T-cell (primary cell): ENCODE measurements at regions not wholly inside any gene's neighbourhood (a gene's known extent, or its start where the extent isn't known, plus 50 kb on each side); places are given as distances from the start of the nearest gene placed in this dataset.

Source experiments
- ATAC-seq, 4 experiments: fragments of 200-7000 bp in 3 of 4; fragments of 150-1000 bp in 1 of 4; cut with Tn5 transposase; replicated peaks in 1 of 4; 1 replicate in 3 of 4; 2 replicates in 1 of 4; pipeline ENCODE4 v1.10.0; 2021; ENCODE audit warnings: moderate library complexity in 3 of 4, mild to moderate bottlenecking in 2 of 4, moderate number of reproducible peaks in 1 of 4
- CTCF ChIA-PET, 2 donors: fragments of 300-600 bp; sonication (Branson Sonifier 250); formaldehyde crosslinking; loops; one replicate each; lab custom pipeline; 2022; ENCODE audit warnings: antibody characterized with exemption in 2 of 2; lab: Charles Lee
- POLR2A ChIA-PET, 2 donors: fragments of 300-600 bp; sonication (Branson Sonifier 250); formaldehyde crosslinking; loops; one replicate each; lab custom pipeline; 2022; ENCODE audit warnings: antibody characterized with exemption in 2 of 2; lab: Charles Lee
- DNase-seq, 35 experiments: peaks; one replicate each; pipeline versions ENCODE4 v3.0.0 to v3.0.0-alpha.2; 2013 to 2023
- H3K27ac ChIP-seq: one replicate; pipeline ENCODE4 v1.5.1; 2013; ENCODE audit warnings: low read length
- H3K27me3 ChIP-seq, 2 experiments: replicated peaks in 1 of 2; 1 replicate in 1 of 2; 2 replicates in 1 of 2; pipeline versions ENCODE4 v1.6.1 to v1.7.0; 2013; ENCODE audit warnings: low read length in 1 of 2, mixed read lengths in 1 of 2; ENCODE audit not compliant: control insufficient read depth in 2 of 2, insufficient read depth in 2 of 2; ENCODE audit errors: extremely low read depth in 1 of 2
- H3K36me3 ChIP-seq, 2 donors: 1 replicate in 1 of 2; 2 replicates in 1 of 2; pipeline versions ENCODE4 v1.6.1 to v1.7.0; 2013; ENCODE audit warnings: low read length in 1 of 2; ENCODE audit not compliant: control insufficient read depth in 2 of 2, insufficient read depth in 1 of 2; ENCODE audit errors: extremely low read depth in 1 of 2
- H3K4me1 ChIP-seq, 2 experiments: 1 replicate in 1 of 2; 2 replicates in 1 of 2; pipeline versions ENCODE4 v1.6.1 to v1.7.0; 2013; ENCODE audit warnings: low read length in 2 of 2, mixed read lengths in 1 of 2; ENCODE audit not compliant: insufficient read depth in 2 of 2, control insufficient read depth in 1 of 2; ENCODE audit errors: extremely low read depth in 1 of 2
- H3K4me3 ChIP-seq, 2 donors: 1 replicate in 1 of 2; 2 replicates in 1 of 2; pipeline versions ENCODE4 v1.5.1 to v1.7.0; 2013; ENCODE audit warnings: mild to moderate bottlenecking in 2 of 2, low read length in 1 of 2, moderate library complexity in 1 of 2; ENCODE audit not compliant: control insufficient read depth in 1 of 2; ENCODE audit errors: extremely low read depth in 1 of 2
- H3K9me3 ChIP-seq: 2 replicates; pipeline ENCODE4 v1.7.0; 2013
- H3K27ac Mint-ChIP-seq, 2 donors: one replicate each; pipeline ENCODE4 v1.8.0; 2020 to 2021; ENCODE audit warnings: mild to moderate bottlenecking in 2 of 2, mixed read lengths in 2 of 2
- H3K27me3 Mint-ChIP-seq, 2 donors: one replicate each; pipeline ENCODE4 v1.8.0; 2021 to 2022; ENCODE audit warnings: mixed read lengths in 2 of 2
- H3K36me3 Mint-ChIP-seq: one replicate; pipeline ENCODE4 v1.8.0; 2021; ENCODE audit warnings: mixed read lengths
- H3K4me1 Mint-ChIP-seq, 3 donors: one replicate each; pipeline ENCODE4 v1.8.0; 2020 to 2022; ENCODE audit warnings: mixed read lengths in 3 of 3, mild to moderate bottlenecking in 1 of 3
- H3K4me3 Mint-ChIP-seq, 3 donors: one replicate each; pipeline ENCODE4 v1.8.0; 2020 to 2022; ENCODE audit warnings: mild to moderate bottlenecking in 3 of 3, mixed read lengths in 3 of 3, moderate library complexity in 3 of 3
- H3K9me3 Mint-ChIP-seq, 3 donors: one replicate each; pipeline ENCODE4 v1.8.0; 2020 to 2022; ENCODE audit warnings: mixed read lengths in 3 of 3
- WGBS: methylation state at CpG from one replicate; pipeline ENCODE4 v1.1.5; 2013; ENCODE audit warnings: missing lambda C conversion rate; ENCODE audit not compliant: insufficient coverage; 5-methylcytosine and 5-hydroxymethylcytosine counted together

GRCh38 chr13:87057807-87058520 is 613.2 kb upstream of the SLITRK5 start:
- CTCF ChIA-PET = no interaction called here
- 50% methylated on average over 2 of the region's 3 CpGs for WGBS

DNA sequence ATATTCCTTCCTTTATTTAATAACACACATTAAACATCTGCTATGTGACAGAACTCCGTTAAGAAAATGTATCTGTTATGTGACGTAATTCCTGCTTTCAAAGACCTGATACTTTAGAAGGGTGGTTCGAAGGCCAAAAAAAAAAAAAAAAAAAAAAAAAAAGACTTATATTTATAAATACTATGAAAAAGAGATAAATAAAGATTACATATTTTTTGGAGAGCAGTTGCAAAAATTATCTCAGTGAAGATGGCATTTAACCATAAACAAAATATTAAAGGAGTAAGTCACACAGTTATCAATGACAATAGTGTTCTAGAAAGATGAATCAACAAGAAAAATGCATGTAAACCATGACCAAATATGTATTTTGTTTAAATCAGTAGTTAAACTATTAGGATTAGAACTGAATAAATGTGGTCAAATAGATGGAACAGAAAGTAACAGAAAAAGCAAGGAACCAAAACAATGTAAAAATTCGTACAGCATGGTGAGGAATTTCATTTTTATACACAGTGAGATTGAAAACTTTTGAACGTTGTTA is 612.3 kb upstream of the SLITRK5 start:
- Mint-ChIP-seq H3K4me3 (no peak overlapping the region), H3K36me3 (no peaks in the 10 kb centered on the region), H3K27ac (no peak overlapping the region), H3K27me3 (no peaks in the 10 kb centered on the region), H3K9me3 (peaks cover 0 to 26% (median 8%) of the 10 kb centered on the region in 3 donors), H3K4me1 (no peaks in the 10 kb centered on the region)
- Histone ChIP-seq H3K4me1 (no peaks in the 10 kb centered on the region), H3K4me3 (no peak overlapping the region), H3K27ac (no peak overlapping the region), H3K9me3 (no peaks in the 10 kb centered on the region), H3K27me3 (no peaks in the 10 kb centered on the region), H3K36me3 (no peaks in the 10 kb centered on the region)
- ChIA-PET POLR2A (no interaction called here), CTCF (no interaction called here)
- no CpG with 5 or more reads among the region's 5 CpGs for WGBS
- ATAC-seq (no peak), DNase-seq (no peak)

More at GRCh38 chr13:87057807-87058520, 613.2 kb upstream of the SLITRK5 start:
- no peaks in the 10 kb centered on the region for H3K27me3 Mint-ChIP-seq
- no peaks in the 10 kb centered on the region for H3K4me1 Mint-ChIP-seq
- peaks cover 3 to 29% (median 8%) of the 10 kb centered on the region in 3 donors for H3K9me3 Mint-ChIP-seq
- ATAC-seq (no peak), DNase-seq (no peak)
- Histone ChIP-seq H3K9me3 (no peaks in the 10 kb centered on the region), H3K4me1 (no peaks in the 10 kb centered on the region), H3K27me3 (no peaks in the 10 kb centered on the region), H3K36me3 (no peaks in the 10 kb centered on the region), H3K4me3 (no peak overlapping the region), H3K27ac (no peak overlapping the region)
- POLR2A ChIA-PET = no interaction called here
- no peaks in the 10 kb centered on the region for H3K36me3 Mint-ChIP-seq
- no peak overlapping the region for H3K4me3 Mint-ChIP-seq
- no peak overlapping the region for H3K27ac Mint-ChIP-seq

DNA sequence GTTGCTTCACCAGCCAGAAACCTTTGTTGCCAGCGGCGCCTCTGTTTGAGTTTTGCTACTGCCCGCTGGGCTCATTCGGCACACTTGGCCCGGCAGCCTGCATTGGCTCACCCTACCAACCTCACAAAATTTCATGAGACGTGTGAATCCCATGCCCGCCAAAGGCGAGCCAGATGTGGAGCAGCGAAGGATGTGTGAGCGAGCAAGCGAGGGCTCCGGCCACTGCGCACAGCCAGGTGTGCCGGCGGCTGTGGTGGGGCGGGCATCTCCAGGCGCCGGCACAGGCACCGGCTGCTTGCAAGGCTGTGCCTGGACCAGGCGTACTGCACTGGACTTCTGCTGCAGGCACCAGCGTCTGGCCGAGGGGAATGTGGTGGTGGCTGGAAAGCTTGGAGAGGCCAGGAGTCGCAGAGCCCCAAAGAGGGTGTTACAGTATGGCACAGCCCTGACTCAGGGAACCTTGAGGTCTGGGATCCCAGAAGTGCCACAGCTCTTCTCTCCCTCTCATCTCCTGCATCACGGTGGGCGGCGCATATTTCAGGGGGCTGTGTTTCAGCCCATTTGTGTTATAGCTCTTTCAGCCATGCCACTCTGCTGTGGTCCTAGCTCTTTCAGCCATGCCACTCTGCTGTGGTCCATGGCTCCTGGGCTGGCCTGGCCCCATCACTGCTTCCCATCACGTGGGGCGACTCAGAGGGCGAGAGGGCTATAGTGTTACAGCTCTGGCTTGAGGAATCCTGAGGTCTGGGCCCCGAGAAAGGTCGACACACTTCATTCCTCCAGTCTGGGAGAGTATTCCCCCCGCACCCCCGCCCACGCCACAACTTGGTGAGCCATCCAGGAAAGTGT is 592.0 kb upstream of the SLITRK5 start:
- Mint-ChIP-seq H3K27me3 (no peaks in the 10 kb centered on the region), H3K27ac (no peak overlapping the region)
- CTCF ChIA-PET = no interaction called here

DNA sequence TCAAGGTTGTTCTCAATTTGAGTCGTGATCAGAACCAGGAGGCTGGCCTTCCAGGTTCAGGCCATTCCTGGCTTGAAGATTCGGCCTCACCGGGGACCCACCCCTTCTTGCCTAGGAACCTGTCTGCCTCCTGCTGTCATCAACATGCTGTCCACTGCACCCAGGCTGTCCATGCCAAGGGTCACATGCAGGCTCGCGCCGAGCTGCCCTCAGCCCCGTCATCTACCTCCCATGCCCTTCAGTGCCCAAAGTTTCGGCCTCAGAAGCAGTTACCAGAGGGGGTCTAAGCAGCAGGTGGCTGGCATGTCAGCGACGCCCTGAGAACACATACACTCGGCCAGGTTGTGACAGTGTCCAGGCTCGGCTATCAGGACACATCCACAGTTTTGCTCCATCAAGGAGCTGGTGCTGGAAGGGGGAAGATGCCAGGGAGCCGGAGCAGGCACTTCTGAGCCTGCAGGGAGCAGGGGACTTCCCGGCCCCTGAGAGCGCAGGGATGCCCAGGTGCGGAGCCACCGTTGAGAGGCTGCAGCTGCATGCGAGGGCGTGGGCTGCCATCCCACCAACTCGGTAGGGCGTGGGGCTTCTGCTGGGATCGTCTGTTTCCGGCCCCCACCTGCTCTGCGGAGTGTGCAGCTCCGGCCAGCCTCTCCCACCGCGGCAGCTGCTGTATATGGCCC is 590.9 kb upstream of the SLITRK5 start:
- no peaks in the 10 kb centered on the region for H3K27me3 Mint-ChIP-seq
- Histone ChIP-seq H3K27me3 (no peaks in the 10 kb centered on the region), H3K27ac (no peak overlapping the region), H3K4me1 (no peaks in the 10 kb centered on the region), H3K36me3 (no peaks in the 10 kb centered on the region), H3K4me3 (no peak overlapping the region), H3K9me3 (no peaks in the 10 kb centered on the region)
- peaks cover 7 to 23% (median 8%) of the 10 kb centered on the region in 3 donors for H3K9me3 Mint-ChIP-seq
- ChIA-PET POLR2A (interaction anchor here in 1 of 2 donors (0.6 kb wide), 1 partner anchor 63 kb away, joined by 3 read pairs; no protein-coding TSS in a partner anchor), CTCF (no interaction called here)
- 96% methylated on average over 21 of the region's 27 CpGs for WGBS
- DNase-seq (no peak), ATAC-seq (no peak)
- H3K36me3 Mint-ChIP-seq = no peaks in the 10 kb centered on the region
- no peaks in the 10 kb centered on the region for H3K4me1 Mint-ChIP-seq
- no peak overlapping the region for H3K4me3 Mint-ChIP-seq
- H3K27ac Mint-ChIP-seq = no peak overlapping the region

More for the DNA sequence above, 592.0 kb upstream of the SLITRK5 start:
- Histone ChIP-seq H3K4me1 (no peaks in the 10 kb centered on the region), H3K4me3 (no peak overlapping the region), H3K27me3 (no peaks in the 10 kb centered on the region), H3K27ac (no peak overlapping the region), H3K9me3 (no peaks in the 10 kb centered on the region), H3K36me3 (no peaks in the 10 kb centered on the region)
- ATAC-seq (no peak), DNase-seq (no peak)
- no peaks in the 10 kb centered on the region for H3K36me3 Mint-ChIP-seq
- no peaks in the 10 kb centered on the region for H3K4me1 Mint-ChIP-seq
- 93% methylated on average over 28 of the region's 34 CpGs for WGBS
- POLR2A ChIA-PET = no interaction called here
- peaks cover 3 to 18% (median 4%) of the 10 kb centered on the region in 3 donors for H3K9me3 Mint-ChIP-seq
- no peak overlapping the region for H3K4me3 Mint-ChIP-seq

DNA sequence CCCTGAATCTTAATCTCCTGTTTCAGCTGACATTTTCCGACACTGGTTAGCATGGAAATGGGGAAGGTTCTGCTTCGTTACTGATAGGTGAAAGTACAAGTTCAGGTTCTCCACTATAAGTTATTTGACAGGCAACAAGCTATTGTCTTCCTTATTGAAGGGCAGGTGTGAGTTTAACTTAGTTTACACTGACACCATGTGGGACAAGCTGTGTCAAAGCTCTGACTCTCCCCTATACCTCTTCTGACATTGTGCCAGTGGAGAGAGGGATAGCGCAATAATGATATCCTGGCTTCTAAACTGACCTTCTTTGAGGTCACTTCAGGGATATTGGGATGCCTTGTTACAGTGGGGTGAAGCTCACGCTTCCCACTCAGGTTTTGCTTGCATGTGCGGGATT is 587.0 kb upstream of the SLITRK5 start:
- Mint-ChIP-seq H3K27me3 (no peaks in the 10 kb centered on the region), H3K36me3 (no peaks in the 10 kb centered on the region), H3K27ac (no peak overlapping the region), H3K9me3 (peaks cover 5 to 24% (median 8%) of the 10 kb centered on the region in 3 donors), H3K4me1 (no peaks in the 10 kb centered on the region), H3K4me3 (no peak overlapping the region)
- Histone ChIP-seq H3K27me3 (no peaks in the 10 kb centered on the region), H3K9me3 (no peaks in the 10 kb centered on the region), H3K4me1 (no peaks in the 10 kb centered on the region), H3K36me3 (no peaks in the 10 kb centered on the region), H3K27ac (no peak overlapping the region), H3K4me3 (no peak overlapping the region)
- POLR2A ChIA-PET = no interaction called here
- CTCF ChIA-PET = no interaction called here
- 80% methylated on average over 2 of the region's 5 CpGs for WGBS
- no peak for DNase-seq
- ATAC-seq = no peak

GRCh38 chr13:87087741-87088140 is 583.4 kb upstream of the SLITRK5 start:
- H3K27ac Mint-ChIP-seq = no peak overlapping the region
- no peaks in the 10 kb centered on the region for H3K27me3 Mint-ChIP-seq
- H3K36me3 ChIP-seq = no peaks in the 10 kb centered on the region
- ChIA-PET POLR2A (no interaction called here), CTCF (no interaction called here)
- H3K27ac ChIP-seq = no peak overlapping the region
- H3K36me3 Mint-ChIP-seq = no peaks in the 10 kb centered on the region
- no peaks in the 10 kb centered on the region for H3K9me3 ChIP-seq
- no peak overlapping the region for H3K4me3 Mint-ChIP-seq
- H3K4me3 ChIP-seq = no peak overlapping the region
- WGBS = no CpG with 5 or more reads among the region's 2 CpGs
- H3K27me3 ChIP-seq = no peaks in the 10 kb centered on the region
- DNase-seq = no peak
- no peaks in the 10 kb centered on the region for H3K4me1 ChIP-seq
- H3K9me3 Mint-ChIP-seq = peaks cover 4 to 20% (median 5%) of the 10 kb centered on the region in 3 donors
- ATAC-seq = no peak
- H3K4me1 Mint-ChIP-seq = no peaks in the 10 kb centered on the region
